Glomerular visceral epithelial cell (primary cell): ENCODE measurements at regions not wholly inside any gene's neighbourhood (a gene's known extent, or its start where the extent isn't known, plus 50 kb on each side); places are given as distances from the start of the nearest gene placed in this dataset.

Experiments used
- DNase-seq: peaks from one replicate; pipeline ENCODE4 v3.0.0-alpha.2; 2016; ENCODE audit errors: extremely low spot score

DNA sequence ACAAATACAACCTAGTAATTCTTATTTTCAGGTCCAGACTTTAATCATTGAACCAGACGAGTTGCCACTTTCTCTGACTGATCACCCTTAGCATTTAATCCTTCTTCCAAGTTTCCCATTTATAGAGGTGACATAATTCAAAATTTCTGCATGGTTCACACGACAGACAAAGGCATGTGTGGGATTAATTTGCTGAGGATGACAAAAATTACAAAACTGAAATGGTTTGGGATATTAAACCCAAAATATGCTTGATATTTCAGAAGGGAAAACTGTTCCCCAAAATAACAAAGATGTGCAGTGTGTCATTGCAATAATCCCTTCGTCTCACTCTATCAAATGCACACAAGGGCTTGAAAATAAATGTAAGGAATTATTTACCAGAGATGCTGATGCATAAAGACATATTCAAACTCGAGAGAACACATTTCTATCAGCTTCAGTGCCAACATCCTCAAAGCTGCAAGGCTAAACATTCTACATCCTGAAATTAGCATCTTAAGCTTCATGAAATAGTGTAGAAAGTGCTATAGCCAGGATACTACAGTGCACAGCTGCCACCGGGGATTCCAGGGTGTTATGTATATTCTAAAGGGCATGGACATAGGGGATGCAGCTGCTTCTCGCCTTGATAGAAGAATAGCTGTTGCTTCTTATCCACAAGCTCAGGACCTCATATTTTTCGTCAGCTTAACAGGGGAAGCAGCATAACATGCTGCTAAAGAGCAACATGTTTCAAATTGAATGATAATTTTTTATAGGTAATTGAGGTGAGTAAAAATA, 198.7 kb upstream of the SLITRK1 start:
- no peak for DNase-seq

- DNase-seq: no peak
These were observed 195.0 kb upstream of the SLITRK1 start for GRCh38 chr13:84077271-84077670.

GRCh38 chr13:84076280-84076679, 194.0 kb upstream of the SLITRK1 start:
- DNase-seq: no peak

- no peak for DNase-seq
These were observed 168.3 kb upstream of the SLITRK1 start for GRCh38 chr13:84050536-84050935.

DNA sequence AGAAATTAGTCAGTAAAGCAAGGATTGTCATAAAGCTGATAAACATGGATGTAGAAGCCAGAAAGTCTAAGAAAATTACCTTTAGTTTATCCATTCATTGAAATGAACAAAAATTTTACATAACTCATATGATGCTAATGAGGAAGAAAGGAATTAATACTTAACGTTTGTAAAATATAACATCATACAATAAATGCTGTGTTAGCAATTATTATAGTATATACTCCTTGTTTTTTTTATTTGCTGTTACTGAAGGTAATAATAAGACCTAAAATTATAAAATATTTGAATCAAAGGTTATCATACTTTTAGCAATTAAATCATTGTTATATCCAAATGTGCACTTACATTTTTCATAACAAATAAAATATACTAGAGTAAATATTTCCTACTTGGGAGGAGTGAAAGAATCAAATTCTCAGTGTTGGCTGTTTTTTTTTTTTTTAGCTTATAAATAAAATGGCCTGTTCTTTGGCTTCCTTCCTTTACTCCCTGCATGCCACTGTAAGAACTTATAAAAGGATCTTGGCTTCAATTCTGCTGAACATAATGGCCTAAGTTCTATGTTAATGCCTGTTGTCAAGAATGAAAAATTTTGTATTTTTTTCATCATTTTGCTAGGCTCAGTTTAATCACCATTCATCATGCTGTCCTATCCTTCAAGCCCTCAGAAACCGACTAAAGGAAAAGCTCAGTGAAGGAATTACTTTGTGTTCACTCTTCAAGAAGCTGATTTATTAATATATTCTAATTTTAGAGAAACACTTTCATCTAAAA, 167.4 kb upstream of the SLITRK1 start:
- DNase-seq: no peak

DNA sequence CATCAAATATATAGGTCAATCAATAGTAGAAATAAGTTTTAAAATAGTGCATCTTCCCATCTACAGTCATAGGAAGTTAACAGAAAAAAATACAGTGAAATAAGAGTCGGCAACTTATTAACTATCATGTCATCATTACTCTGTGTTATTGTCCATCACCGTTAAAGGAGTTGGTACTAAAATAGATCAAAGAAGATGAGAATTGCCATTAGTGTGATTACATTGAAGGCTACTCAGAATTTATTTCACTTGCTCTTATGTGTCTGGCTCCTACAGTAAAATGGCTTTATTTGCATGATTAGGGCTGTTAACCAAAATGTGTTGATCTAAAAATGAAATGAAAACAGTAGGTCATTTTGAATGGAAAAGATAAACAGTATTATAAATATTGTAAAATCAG, 162.5 kb upstream of the SLITRK1 start:
- DNase-seq: no peak

- no peak for DNase-seq
These were observed 155.7 kb upstream of the SLITRK1 start for GRCh38 chr13:84038001-84038400.

- no peak for DNase-seq
These were observed 149.8 kb upstream of the SLITRK1 start for GRCh38 chr13:84032116-84032515.

GRCh38 chr13:84031120-84031519, 148.8 kb upstream of the SLITRK1 start:
- no peak for DNase-seq

DNA sequence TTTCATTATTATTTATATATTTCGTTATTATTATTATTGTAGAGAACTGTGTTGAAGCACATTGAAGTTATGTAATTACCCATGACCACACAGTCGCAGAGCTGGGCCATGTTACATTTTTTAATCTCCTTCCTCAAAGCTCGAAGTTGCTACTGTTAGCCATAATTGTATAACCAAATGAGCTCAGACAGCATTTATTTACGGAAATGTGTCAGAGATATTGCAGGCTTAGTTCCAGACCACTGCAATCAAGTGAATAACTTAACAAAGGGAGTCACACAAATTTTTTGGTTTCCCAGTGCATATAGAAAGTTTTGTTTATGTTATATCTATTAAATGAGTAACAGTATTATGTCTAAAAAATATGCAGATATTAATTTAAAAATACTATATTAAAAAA, 147.1 kb upstream of the SLITRK1 start:
- no peak for DNase-seq

GRCh38 chr13:84025824-84026223, 143.6 kb upstream of the SLITRK1 start:
- no peak for DNase-seq

- no peak for DNase-seq
These were observed 114.1 kb upstream of the SLITRK1 start for GRCh38 chr13:83996415-83996814.

DNA sequence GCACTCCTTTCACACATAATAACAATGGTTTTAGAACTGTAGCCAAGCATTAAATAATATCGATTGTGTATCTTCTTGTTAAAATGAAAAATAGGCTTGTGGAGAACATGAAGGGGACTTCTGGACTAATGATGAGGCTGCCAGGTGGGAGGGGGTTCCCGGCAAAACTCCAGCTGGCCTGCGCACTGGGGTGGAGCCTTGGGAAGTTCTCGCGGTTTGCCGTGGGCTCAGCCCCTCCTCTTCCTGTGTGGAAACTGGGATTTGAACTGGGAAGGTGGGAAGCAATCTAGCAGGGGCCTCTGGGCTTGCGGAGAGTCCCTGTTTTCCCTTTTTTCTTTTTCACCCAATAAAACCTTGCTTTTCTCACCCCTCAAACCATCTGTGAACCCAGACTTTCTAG, 113.7 kb upstream of the SLITRK1 start:
- DNase-seq: no peak

DNA sequence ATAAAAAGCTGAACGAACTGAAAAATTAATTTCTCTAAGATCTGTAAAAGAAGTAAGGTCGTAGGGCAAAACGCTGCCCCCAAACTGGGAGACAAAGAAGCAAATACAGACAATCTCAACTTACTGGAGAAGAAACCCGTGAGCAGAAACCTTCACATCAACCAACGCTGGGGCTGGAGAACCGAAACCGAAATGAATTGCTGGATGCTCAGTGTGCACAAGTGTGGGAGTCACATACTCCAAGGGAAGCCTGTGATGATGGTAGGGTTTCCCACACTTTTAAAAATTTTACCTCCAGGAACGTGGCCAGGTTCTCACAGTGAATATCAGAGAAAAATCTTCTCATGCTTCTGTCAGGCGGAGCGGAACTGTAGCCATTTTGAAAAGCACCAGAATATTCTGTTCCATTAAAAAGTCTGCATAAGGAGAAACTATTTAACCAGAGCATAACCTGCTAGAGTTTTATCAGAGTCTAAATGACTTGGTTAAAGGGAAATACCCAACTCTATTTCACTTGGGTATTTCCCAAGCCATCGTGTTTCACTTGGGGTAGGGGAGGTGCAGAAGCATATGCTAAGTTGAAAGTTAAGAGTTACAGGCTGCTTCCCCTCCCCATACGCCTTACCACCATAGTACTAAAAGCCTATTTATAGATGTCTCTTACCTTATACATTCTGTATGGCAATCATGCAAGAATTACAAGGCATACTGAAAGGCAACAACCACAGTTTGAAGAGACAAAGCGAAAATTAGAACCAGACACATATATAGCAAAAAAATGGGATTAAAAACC, 110.5 kb upstream of the SLITRK1 start:
- no peak for DNase-seq

GRCh38 chr13:83987394-83987793, 105.1 kb upstream of the SLITRK1 start:
- no peak for DNase-seq

DNA sequence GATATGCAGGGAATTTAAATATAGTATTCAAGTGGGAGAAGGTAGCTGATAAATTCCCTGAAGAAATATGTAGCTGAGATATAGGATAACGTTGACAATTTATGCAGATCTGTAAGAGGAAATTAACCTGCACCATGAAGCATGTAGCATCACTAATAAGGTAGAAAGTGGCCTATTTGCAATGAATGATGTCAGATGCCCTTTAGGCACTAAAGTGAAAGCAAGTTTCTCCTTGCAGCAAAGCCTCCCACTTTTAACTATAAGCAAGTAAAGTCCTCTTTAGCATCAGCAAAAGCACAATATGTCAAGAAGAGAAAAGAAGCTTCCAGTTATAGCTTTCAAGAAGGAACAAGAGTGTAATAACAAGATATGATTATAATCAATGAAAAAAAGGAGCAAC, 102.5 kb upstream of the SLITRK1 start:
- DNase-seq: no peak

- DNase-seq: no peak
These were observed 98.1 kb upstream of the SLITRK1 start for GRCh38 chr13:83980331-83980730.

GRCh38 chr13:83975655-83976165, 93.4 kb upstream of the SLITRK1 start:
- no peak for DNase-seq

DNA sequence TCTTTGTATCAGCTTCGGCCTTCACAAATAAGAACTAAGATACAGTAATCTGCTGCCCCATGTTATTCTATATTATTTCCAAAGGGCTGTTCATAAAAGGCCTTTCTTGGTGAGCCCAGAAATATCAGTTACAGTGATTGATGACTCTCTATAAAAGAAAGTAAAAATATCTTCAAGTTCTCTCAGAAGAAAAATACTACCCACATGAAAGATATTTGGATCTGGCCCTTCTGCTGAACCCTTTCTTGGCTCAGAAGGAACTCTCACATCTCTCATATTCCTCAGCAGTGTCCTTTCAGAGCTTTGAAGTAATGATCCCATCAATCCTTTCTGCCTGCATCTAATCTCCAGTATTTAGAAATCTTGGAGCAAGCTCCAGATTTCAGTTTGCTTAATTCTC, 76.3 kb upstream of the SLITRK1 start:
- no peak for DNase-seq

DNA sequence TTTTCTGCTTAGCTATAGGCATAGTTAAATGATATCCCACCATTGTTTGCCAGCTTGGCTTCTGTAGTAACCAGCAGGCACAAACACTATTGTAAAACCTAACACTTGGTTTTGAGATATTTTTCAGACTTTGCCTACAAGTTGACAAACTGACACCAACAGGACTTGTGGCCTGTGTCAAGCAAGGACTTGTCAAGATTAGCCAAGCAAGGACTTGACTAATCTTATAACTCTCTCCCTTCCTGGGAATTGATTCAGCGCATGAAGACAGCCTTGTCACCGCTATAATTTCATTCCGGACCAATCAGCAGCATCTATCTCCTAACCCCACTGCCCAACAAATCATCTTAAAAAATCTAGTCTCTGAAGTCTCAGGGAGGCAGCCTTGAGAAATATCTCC, 72.7 kb upstream of the SLITRK1 start:
- no peak for DNase-seq

- no peak for DNase-seq
These were observed 71.6 kb upstream of the SLITRK1 start for GRCh38 chr13:83953916-83954315.

- DNase-seq: no peak
These were observed 68.0 kb upstream of the SLITRK1 start for GRCh38 chr13:83950293-83950692.
